A673 (cell line): ENCODE measurements at regions not wholly inside any gene's neighbourhood (a gene's known extent, or its start where the extent isn't known, plus 50 kb on each side); places are given as distances from the start of the nearest gene placed in this dataset.

ENCODE experiments used
- BruUV-seq: library from RNA; stranded (reverse); fragments of 400-500 nt; replicated peaks from 2 replicates; lab custom pipeline; 2021; lab: Mats Ljungman, UMichigan
- CTCF ChIA-PET: fragments of 300-600 bp; sonication (Branson Sonifier 250); formaldehyde crosslinking; loops from one replicate; lab custom pipeline; 2022; ENCODE audit warnings: antibody characterized with exemption; lab: Charles Lee
- POLR2A ChIA-PET: fragments of 300-600 bp; sonication (Branson Sonifier 250); formaldehyde crosslinking; loops from one replicate; lab custom pipeline; 2022; ENCODE audit warnings: antibody characterized with exemption; ENCODE audit not compliant: low non-redundant PET; lab: Charles Lee
- DNase-seq: peaks from one replicate; pipeline ENCODE4 v3.0.0-alpha.2; 2015; ENCODE audit warnings: low spot score
- H3K27ac ChIP-seq: fragments of 200-600 bp; sonication (generic); 2 replicates; pipeline ENCODE4 v1.5.1; 2016; ENCODE audit warnings: mixed run types, low read depth, mild to moderate bottlenecking, mixed read lengths, antibody characterized with exemption, low read length; ENCODE audit not compliant: poor library complexity, severe bottlenecking
- H3K27me3 ChIP-seq: fragments of 200-600 bp; sonication (generic); replicated peaks from 2 replicates; pipeline ENCODE4 v1.6.1; 2017; ENCODE audit warnings: mixed run types, low read depth, mild to moderate bottlenecking, mixed read lengths, antibody characterized with exemption, low read length; ENCODE audit not compliant: insufficient read depth, poor library complexity
- H3K36me3 ChIP-seq: fragments of 200-600 bp; sonication (generic); 2 replicates; pipeline ENCODE4 v1.6.1; 2016; ENCODE audit warnings: mixed run types, mild to moderate bottlenecking, mixed read lengths, antibody characterized with exemption, low read length; ENCODE audit not compliant: insufficient read depth, poor library complexity, severe bottlenecking
- H3K4me1 ChIP-seq: fragments of 200-600 bp; sonication (generic); 2 replicates; pipeline ENCODE4 v1.6.1; 2017; ENCODE audit warnings: mixed run types, mild to moderate bottlenecking, mixed read lengths, antibody characterized with exemption, low read length; ENCODE audit not compliant: insufficient read depth, poor library complexity, severe bottlenecking
- H3K4me3 ChIP-seq: fragments of 200-600 bp; sonication (generic); 2 replicates; pipeline ENCODE4 v1.5.1; 2016; ENCODE audit warnings: low read depth, mixed run types, mild to moderate bottlenecking, mixed read lengths, low read length; ENCODE audit not compliant: poor library complexity, severe bottlenecking
- H3K9me3 ChIP-seq: fragments of 200-600 bp; sonication (generic); 2 replicates; pipeline ENCODE4 v1.6.1; 2016; ENCODE audit warnings: mixed run types, low read depth, mild to moderate bottlenecking, mixed read lengths, antibody characterized with exemption, low read length; ENCODE audit not compliant: poor library complexity, severe bottlenecking
- EZH2 ChIP-seq: fragments of 200-600 bp; sonication (generic); IDR thresholded peaks from 2 replicates; pipeline ENCODE4 v1.6.1; 2017; ENCODE audit warnings: borderline replicate concordance, low read depth, mild to moderate bottlenecking, mixed read lengths, antibody characterized with exemption, low read length; ENCODE audit not compliant: poor library complexity, severe bottlenecking
- intact Hi-C: fragments of 100-400 bp; cut with micrococcal nuclease; formaldehyde crosslinking; loops from one replicate; pipeline ENCODE4 v1.10.0; 2022; ENCODE audit not compliant: unreplicated experiment
- TF ChIP-seq, protein P1 (sequence below): fragments of 300-800, 200-600 bp; sonication (generic); conservative IDR thresholded peaks from 2 replicates; pipeline ENCODE4 v1.5.1; 2017; ENCODE audit warnings: low read depth, mild to moderate bottlenecking, antibody characterized with exemption, low read length, moderate library complexity, mixed read lengths

DNA sequence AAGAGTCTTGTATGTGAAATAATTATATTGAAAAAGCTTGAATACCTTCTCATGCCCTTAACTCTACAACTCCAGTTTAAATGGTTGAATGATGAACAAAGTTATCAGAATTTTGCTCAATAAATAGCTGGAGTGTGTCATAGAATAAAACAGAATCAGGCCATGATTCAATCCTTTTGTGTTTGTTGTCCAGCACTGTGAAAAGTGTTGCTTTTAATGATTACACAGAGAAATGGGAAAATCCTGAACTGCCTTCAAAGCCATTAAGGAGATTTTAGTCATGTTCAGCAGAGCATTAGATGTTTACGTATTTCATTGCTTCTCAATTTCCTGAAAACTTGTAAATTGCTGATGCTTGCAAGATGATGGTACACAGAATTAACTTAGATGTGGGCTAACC, 262.9 kb upstream of the BTBD3 start:
- CTCF ChIA-PET = no interaction called here
- no peak for DNase-seq
- intact Hi-C loops = no loop called here
- POLR2A ChIA-PET = no interaction called here
- Histone ChIP-seq H3K4me3 (no peak overlapping the region), H3K36me3 (no peaks in the 10 kb centered on the region), H3K9me3 (no peaks in the 10 kb centered on the region), H3K27me3 (no peaks in the 10 kb centered on the region), H3K27ac (no peak overlapping the region), H3K4me1 (no peaks in the 10 kb centered on the region)
- TF ChIP-seq EZH2 = no peak
- TF ChIP-seq, protein P1, sequence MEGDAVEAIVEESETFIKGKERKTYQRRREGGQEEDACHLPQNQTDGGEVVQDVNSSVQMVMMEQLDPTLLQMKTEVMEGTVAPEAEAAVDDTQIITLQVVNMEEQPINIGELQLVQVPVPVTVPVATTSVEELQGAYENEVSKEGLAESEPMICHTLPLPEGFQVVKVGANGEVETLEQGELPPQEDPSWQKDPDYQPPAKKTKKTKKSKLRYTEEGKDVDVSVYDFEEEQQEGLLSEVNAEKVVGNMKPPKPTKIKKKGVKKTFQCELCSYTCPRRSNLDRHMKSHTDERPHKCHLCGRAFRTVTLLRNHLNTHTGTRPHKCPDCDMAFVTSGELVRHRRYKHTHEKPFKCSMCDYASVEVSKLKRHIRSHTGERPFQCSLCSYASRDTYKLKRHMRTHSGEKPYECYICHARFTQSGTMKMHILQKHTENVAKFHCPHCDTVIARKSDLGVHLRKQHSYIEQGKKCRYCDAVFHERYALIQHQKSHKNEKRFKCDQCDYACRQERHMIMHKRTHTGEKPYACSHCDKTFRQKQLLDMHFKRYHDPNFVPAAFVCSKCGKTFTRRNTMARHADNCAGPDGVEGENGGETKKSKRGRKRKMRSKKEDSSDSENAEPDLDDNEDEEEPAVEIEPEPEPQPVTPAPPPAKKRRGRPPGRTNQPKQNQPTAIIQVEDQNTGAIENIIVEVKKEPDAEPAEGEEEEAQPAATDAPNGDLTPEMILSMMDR = no peak
- no TSS peak for BruUV-seq

DNA sequence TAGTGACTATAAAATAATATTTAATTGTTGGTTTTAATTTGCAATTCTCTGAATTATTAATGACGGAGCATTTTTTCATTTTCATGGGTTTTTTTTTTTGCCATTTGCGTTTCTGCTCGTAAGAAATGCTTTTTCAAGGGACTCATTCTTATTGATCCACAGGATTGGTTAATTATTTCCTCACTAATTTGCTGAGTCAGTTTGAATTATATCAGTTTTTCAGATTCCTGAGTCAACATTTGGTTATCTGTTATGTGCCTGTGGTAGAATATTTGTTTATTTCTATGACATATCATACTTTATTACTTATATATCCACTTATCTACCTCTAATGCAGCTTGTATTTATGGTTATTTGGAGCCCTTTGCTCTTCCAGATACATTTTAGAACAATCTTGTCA, 257.0 kb upstream of the BTBD3 start:
- CTCF ChIA-PET = no interaction called here
- TF ChIP-seq, protein P1 = no peak
- TF ChIP-seq EZH2 = no peak
- POLR2A ChIA-PET = no interaction called here
- no TSS peak for BruUV-seq
- no peaks in the 10 kb centered on the region for H3K9me3 ChIP-seq
- H3K4me3 ChIP-seq = no peak overlapping the region
- peaks cover 12% of the 10 kb centered on the region for H3K27me3 ChIP-seq
- DNase-seq = no peak
- H3K36me3 ChIP-seq = no peaks in the 10 kb centered on the region
- H3K4me1 ChIP-seq = no peaks in the 10 kb centered on the region
- no peak overlapping the region for H3K27ac ChIP-seq
- intact Hi-C loops = no loop called here

DNA sequence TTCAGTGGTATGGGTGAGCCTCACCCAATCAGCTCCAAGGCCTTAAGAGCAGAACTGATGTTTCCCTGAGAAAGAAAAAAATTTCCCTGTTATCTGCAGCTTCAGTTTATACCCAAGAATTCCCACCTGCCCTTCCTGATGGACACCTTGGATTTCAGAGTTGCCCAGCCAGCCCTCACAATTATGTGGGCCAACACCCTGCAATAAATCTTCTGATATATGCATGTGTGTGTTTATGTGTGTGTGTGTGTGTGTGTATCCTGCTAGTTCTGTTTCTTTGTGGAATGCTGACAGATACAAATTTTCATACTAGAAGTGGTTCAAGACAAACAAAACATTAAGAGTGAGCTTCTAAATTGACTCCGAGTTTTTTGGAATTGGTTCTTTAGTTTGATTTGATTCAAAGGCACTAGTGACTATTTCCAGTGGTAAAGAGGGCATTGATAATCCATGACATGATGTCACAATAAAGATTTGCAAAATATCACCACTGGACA, 246.6 kb upstream of the BTBD3 start:
- intact Hi-C loops = no loop called here
- POLR2A ChIA-PET = no interaction called here
- no peaks in the 10 kb centered on the region for H3K9me3 ChIP-seq

More for the DNA sequence above, 246.6 kb upstream of the BTBD3 start:
- Histone ChIP-seq H3K4me1 (no peaks in the 10 kb centered on the region), H3K27me3 (peaks cover 25% of the 10 kb centered on the region), H3K36me3 (no peaks in the 10 kb centered on the region), H3K4me3 (no peak overlapping the region), H3K27ac (no peak overlapping the region)
- TF ChIP-seq, protein P1 = no peak
- TF ChIP-seq EZH2 = no peak
- CTCF ChIA-PET = no interaction called here
- no TSS peak for BruUV-seq
- DNase-seq = no peak
